HG03108 (cell line): ENCODE measurements at regions not wholly inside any gene's neighbourhood (a gene's known extent, or its start where the extent isn't known, plus 50 kb on each side); places are given as distances from the start of the nearest gene placed in this dataset.
"Not testable (repeated sequence)": the region's sequence is repeated elsewhere in the genome, so short reads cannot be mapped to it uniquely, and the experiment has no call there.

Source experiments
- ATAC-seq: cut with Tn5 transposase; IDR thresholded peaks from one replicate; pipeline ENCODE4 v1.9.1; 2021; ENCODE audit warnings: moderate library complexity; ENCODE audit not compliant: unreplicated experiment

- ATAC-seq = no peak
Observed at GRCh38 chr2:118577202-118577601, 270.2 kb downstream of the EN1 start.

GRCh38 chr2:118576109-118576855, 271.2 kb downstream of the EN1 start:
- ATAC-seq = no peak

- ATAC-seq = not testable (repeated sequence)
Observed at GRCh38 chr2:118572380-118572779, 275.1 kb downstream of the EN1 start.

- no peak for ATAC-seq
Observed at GRCh38 chr2:118569876-118570535, 277.4 kb downstream of the EN1 start.

GRCh38 chr2:118568700-118569099, 278.7 kb downstream of the EN1 start:
- ATAC-seq = no peak

GRCh38 chr2:118565786-118566540, 281.5 kb downstream of the EN1 start:
- no peak for ATAC-seq

- ATAC-seq = no peak
Observed at GRCh38 chr2:118565301-118565700, 282.1 kb downstream of the EN1 start.

- ATAC-seq = no peak
Observed at GRCh38 chr2:118562144-118562543, 285.3 kb downstream of the EN1 start.

GRCh38 chr2:118558846-118559245, 288.6 kb downstream of the EN1 start:
- ATAC-seq = no peak

GRCh38 chr2:118557791-118558190, 289.7 kb downstream of the EN1 start:
- no peak for ATAC-seq

GRCh38 chr2:118557016-118557415, 290.4 kb downstream of the EN1 start:
- ATAC-seq = no peak

GRCh38 chr2:118554616-118555015, 292.8 kb downstream of the EN1 start:
- ATAC-seq = no peak

- no peak for ATAC-seq
Observed at GRCh38 chr2:118549503-118549902, 297.9 kb downstream of the EN1 start.

GRCh38 chr2:118548880-118549488, 298.5 kb downstream of the EN1 start:
- no peak for ATAC-seq

GRCh38 chr2:118539290-118539689, 308.2 kb downstream of the EN1 start:
- no peak for ATAC-seq

- ATAC-seq = no peak
Observed at GRCh38 chr2:118536306-118536705, 311.1 kb downstream of the EN1 start.

- ATAC-seq = no peak
Observed at GRCh38 chr2:118535818-118536212, 311.6 kb downstream of the EN1 start.

- ATAC-seq = no peak
Observed at GRCh38 chr2:118535171-118535817, 312.2 kb downstream of the EN1 start.

- no peak for ATAC-seq
Observed at GRCh38 chr2:118530976-118531375, 316.5 kb downstream of the EN1 start.

- ATAC-seq = no peak
Observed at GRCh38 chr2:118529908-118530599, 317.4 kb downstream of the EN1 start.
